ENCODE measurements at regions not wholly inside any gene's neighbourhood (a gene's known extent, or its start where the extent isn't known, plus 50 kb on each side); places are given as distances from the start of the nearest gene placed in this dataset.

DNA sequence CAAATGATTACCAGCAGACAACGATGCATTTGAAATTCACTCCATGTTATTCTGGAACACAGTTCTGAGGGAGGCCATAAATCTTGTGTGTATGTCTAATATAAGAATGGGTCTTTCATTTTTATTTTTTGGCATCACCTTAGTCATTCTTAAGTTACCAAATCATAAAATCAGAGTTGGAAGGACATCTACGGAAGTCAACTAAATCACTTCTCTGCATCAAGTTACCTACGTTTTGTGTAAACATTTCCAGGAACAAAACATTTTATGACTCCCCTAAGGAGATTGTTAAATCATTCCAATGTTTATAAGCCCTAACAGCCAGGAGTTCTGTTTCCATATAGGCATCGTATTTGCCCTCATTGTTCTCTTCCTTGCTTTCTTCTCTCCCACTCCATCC lies 378.2 kb downstream of the FAM170A start:
- DNase-seq (ENCODE audit: low read depth) = no peak

DNA sequence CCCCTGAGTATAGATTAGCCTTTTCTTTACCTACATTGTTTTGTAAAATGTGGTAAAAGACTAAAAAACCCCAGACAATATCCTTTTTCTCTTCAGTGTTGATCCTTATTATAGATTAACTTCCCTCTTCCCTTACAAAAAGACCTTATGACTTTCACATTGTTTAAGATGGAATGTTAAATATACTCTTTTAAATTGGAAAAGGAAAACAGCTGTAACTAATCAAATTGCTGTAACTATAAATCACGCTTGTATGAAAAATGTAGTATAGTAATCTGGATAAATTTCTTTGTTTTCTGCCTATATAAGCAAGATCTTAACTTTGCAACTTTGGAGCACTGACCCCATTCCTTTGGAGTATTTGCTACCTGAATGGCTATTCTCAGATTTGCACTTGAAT lies 383.1 kb downstream of the FAM170A start:
- no peak for DNase-seq (ENCODE audit: low read depth)

DNA sequence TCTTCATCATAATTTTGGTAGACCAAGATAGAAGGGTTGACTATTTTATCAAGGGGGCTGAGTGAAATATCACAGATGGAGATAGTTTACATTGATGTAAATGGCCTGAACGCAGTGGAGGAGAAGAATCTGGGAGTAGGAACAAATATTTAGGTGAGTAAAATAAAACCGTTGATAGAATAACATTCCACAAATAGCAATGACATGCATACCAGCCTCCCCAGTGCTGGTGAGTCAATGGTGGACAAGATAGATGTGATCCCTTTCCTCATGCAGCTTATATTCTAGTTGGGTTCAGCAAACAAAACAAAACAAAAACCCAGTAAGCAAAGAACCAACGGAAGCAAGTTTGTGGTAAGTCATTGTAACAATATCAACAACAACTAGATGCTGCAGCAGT lies 385.2 kb downstream of the FAM170A start:
- no peak for DNase-seq (ENCODE audit: low read depth)

DNA sequence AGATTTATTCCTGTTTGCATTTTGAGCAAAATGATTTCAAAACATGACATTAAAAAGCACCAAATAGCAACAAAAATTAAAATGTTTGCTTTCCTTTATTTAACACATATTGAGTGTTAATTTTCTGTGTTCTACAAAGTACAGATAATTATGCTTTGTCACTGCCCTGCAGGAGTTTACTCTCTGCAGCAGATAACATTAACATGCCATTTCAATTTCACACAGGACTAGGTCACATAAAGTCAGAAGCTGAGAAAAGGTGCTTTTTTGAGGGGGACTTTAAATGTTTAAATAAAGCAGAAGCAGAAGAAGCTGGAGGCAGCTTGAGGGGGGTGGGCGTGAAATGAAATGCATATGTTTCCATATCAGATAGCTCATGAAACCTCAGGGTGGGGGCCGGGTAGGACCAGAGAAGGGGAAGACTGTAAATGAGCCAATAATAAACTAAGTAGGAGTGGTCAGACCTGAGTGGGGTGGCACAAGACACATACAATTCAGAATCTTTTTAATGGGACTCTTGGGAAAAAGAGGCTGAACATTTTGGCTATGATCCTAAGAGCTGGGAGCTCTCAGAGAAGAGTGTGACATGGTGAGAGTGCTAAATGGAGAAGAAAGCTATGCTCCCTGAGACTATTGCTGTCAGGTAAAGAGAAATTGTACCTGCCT lies 387.5 kb downstream of the FAM170A start:
- DNase-seq (ENCODE audit: low read depth) = no peak

DNA sequence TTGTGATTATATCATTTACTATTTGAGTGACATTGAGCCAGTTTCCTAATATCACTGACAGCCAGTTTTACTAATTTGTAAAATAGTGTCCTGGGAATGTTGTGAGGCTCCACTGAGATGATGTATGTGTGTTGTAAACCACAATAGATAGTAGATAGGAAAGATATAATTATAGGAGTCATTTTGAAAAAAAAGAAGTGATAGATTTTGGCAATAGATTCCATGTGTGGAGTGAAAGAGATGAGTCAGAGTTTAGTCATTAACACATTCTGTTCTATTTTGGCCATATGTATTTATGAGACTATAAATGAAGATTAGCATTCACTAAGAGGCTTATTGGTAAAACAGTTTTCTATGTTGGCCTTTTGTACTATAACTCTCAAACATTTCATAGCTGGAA lies 388.2 kb downstream of the FAM170A start:
- no peak for DNase-seq (ENCODE audit: low read depth)

DNA sequence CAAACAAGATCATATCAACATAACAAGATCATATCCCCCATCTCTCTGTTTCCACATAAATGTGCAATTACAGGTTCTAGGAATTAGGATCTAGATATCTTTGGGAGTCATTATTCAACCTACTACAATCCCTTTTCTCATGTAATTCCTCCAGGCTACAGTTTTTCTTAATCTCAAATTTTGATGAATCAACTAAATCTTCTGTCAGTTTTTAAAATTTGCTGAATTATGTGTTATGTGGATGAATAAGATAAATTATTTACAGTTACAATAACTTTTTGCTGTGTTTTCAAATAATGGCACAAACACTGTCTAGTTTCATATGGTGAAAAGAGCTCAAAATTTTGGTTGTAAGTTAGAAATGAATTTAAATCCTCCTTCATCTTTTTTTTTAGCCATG lies 405.8 kb downstream of the FAM170A start:
- no peak for DNase-seq (ENCODE audit: low read depth)

DNA sequence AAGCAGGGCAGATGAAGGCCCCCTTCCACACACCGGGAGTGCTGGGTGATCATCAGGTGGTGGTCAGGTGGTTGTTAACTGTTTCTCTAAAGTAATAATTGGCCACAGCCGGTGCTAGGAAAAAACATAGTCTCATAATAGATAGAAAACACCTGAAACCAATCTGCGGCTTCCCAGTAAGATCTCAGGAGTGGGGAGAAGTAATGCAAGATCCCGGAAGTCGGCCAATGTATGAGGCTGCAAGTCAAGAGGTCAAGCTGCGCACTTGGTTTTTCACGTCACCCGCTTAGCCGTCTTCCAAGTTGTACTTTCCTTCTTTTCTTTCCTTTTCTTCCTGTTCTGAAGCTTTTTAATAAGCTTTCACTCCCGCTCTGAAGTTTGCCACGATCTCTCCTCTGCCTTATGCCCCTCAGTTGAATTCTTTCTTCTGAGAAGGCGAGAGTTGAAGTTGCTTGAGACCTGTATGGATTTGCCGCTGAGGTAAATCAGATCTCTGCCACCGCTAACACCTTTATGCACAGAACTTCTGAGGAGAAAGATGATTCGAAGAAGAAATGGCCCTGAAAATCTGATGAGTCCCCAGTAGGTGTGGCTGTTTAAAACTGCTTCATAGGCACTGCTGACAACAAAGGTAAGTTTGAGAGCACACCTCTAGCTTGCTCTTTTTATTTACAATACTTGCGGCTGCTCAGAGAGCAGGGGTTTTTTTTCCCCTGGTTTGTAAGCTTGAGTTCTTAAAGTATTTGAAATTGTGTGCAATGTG lies 406.6 kb downstream of the FAM170A start:
- no peak for DNase-seq (ENCODE audit: low read depth)

DNA sequence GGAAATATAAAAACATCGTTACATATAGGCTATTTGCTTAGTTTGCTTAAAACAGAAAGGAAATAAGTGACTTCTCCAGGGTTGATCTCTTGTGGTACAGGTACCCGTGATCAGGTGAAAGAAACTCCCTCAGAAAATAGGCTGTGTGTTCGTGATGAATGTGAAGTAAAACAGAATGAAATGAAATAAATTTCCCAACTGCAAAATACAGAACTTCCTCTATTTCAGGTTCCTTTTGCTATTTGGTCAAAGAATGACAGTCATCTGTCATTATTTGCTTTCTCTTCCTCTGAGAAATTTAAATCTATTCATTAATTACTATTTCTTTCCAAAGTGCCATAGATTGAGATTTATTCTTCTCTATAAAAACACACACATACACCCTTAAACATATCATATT lies 408.1 kb downstream of the FAM170A start:
- no peak for DNase-seq (ENCODE audit: low read depth)

DNA sequence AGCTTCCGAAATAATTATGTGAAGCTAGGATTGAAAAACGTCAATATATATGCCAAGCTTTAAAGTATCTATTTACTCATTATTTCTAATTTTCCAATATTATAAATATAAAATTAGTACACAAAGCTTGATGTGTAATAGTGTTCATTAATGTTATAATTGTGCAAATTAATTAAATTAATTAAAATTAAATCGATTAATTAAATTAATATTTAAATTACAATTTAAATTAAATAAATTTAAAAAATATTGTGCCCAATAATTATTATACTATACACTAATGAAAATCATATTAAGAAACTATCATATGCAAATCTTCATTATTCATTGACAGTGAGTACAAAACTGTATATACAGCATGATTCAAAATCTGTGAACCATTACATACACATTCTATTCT lies 409.8 kb downstream of the FAM170A start:
- DNase-seq (ENCODE audit: low read depth) = no peak

DNA sequence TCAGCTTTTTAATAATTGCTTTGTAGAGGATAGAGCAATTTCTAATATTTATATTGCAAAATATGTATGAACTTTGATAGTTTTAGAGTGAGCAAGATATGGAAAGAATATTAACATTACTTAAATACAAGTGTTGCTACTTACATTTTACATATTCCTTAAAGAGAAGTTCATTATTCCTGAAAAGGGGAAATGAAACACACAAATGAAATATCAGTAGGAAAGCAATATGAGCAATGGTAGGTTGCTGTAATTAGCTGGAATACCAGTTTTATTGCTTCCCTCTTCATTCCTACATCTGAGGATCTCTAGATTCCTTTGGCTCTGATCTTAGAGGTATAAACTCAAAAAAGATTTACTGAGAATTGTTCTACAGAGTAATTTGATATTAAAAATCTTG lies 414.1 kb downstream of the FAM170A start:
- DNase-seq (ENCODE audit: low read depth) = no peak

DNA sequence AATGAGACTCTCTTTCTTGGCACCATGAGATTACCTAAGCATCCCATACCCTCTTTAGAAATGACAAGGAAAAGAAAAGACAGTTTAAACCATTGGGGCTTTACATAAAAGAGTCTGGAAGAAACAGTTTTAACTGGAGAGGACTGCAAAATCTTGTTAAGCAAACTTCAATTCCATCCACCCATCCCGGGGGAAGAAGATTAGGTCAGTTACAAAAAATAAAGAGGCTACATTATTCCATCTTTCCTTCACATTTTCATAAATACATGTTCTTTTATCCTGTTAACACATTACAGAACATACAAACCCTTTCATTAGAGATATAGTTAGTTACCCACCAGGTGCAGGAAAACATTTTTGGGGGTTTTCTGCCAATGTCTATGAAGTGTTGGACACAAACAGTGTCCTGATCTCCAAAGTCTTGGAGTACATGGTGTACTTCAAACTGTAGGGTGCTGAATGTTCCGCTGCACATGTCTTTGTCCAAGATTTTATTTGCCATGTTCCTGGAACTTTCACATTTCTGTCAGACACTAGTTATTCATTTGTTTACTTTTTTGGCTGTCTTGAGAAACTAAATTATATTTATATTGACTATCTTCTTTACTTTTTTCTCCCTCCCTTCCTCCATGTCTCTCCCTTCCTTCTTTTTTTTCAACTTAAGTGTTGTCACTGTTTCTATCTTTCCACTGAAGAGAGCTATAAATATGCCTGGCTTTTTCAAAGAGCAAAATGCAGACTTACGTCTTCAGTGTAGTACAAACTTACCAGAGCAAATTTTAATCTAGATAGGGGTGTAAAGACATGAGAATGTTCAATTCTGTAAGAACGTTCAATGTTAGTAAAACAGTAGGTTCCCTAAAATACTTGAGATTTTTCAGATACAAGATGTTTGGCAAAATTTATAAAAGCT lies 410.9 kb upstream of the PRR16 start:
- DNase-seq (ENCODE audit: low read depth) = no peak

DNA sequence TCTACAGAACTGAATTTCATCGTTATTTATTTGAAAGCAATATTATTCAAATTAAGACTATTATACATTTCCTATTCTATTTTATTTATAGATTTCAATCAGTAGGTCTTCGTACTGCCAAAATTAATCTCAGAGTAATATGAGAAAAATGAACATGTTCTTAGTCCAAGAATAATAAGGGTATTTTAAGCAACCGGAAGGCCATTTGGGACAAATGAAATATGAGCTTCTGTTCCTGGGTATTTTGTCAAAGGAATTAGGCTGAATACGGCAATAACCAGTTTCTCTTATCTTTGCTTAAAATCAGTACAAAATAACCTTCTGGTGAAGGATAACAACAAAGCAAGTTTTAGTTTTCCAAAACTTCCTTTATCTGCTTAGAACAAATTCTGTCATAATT lies 410.3 kb upstream of the PRR16 start:
- DNase-seq (ENCODE audit: low read depth) = no peak

DNA sequence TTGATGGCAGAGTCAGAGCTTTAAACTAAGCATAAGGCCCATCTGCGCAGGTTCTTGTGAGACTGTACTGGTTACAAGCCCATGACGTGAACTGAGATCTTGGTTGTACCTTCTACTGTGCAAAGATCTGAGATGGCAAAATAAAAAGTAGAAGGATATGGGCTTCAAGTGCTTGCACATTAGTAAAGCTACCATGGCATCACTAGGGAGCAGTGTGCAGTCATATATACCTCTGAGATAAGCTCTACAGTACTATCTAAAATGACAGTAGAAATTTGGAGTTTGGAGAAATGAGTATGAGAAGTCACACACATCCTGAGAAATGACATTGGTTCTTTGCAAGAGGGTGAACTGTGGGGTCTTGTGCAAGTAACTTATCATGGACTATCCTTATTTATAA lies 408.2 kb upstream of the PRR16 start:
- peak; percentile 14 for DNase-seq (ENCODE audit: low read depth)

DNA sequence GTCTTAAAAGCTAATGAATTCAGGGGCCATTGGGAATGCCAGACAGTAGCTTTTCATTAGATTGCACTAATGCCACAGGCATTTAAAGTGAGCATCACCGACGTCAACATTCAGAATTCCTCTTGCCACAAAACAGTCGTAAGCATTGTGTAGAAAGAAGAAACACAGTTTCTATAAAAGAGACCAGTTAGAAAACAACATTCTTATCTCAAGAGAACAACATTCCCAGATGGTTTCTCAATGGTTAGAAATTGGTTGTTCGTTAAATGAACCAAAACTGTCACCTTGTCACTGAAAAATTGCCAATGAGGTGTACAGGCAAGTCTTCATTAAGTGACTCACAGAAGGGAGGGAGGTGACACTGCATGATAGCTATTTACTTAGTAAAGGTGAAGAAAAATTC lies 401.6 kb upstream of the PRR16 start:
- peak; percentile 11 for DNase-seq (ENCODE audit: low read depth)

DNA sequence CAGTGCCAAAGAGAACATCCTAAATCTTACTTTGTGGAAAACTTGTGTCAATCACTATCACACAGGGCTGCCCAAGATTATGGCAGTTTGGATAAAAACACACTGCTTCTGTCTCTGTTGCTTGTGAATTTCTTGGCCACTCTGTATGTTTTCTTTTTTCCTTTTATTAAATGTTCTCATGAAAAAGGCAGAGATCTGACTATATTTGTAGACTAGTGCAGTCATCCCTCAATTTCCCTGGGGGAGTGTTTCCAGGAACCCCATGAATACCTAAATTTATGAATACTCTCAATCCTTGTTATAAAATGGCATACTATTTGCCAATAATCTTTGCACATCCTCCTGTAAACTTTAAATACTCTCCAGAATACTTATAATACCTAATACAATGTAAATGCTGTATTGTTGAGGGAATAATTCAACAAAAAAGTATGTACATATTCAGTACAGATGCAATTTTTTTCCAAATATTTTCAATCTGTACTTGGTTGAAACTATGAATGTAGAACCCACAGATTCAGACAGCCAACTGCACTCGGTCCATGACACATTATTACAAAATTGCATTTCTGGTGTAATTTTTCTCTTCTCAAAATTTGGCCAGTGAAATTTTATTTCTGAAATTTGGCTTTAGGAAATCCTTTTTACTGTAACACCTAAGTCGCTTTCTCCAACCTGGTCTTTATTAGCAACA lies 391.9 kb upstream of the PRR16 start:
- DNase-seq (ENCODE audit: low read depth) = no peak

DNA sequence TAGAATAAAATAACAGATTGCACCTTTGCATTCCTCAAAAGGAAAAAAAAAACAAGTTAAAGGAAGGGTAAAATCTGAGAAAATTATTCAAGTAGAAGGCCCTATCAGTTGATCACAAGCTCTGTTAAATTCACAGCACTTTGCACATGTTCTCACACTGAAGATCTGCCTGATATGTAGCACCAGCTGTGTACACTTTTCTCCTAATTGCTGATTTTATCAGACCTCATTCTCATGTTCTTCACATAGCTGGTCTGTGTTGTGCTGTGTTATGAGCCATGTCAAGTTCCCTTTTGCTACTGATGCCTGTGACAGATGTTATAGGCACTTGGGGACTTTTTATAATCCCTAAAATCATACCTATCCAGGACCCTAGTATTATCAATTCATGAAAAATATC lies 390.4 kb upstream of the PRR16 start:
- no peak for DNase-seq (ENCODE audit: low read depth)

DNA sequence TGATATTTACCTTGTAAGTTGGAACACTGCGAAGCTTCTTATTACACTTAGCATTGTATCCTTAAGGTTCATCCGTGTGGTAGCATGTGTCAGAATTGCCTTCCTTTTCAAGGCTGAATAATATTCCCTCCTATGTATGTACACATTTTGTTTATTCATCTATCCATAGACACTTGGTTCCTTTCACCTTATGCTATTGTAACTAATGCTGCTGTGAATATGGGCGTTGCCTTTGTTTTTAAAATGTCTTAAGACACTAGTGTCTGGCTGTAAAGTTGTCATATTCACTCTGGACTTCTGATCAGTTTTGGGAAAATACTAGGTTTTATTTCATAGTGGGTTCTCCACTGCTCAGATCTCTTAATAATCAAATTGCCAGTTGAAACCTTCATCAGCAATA lies 383.3 kb upstream of the PRR16 start:
- no peak for DNase-seq (ENCODE audit: low read depth)

DNA sequence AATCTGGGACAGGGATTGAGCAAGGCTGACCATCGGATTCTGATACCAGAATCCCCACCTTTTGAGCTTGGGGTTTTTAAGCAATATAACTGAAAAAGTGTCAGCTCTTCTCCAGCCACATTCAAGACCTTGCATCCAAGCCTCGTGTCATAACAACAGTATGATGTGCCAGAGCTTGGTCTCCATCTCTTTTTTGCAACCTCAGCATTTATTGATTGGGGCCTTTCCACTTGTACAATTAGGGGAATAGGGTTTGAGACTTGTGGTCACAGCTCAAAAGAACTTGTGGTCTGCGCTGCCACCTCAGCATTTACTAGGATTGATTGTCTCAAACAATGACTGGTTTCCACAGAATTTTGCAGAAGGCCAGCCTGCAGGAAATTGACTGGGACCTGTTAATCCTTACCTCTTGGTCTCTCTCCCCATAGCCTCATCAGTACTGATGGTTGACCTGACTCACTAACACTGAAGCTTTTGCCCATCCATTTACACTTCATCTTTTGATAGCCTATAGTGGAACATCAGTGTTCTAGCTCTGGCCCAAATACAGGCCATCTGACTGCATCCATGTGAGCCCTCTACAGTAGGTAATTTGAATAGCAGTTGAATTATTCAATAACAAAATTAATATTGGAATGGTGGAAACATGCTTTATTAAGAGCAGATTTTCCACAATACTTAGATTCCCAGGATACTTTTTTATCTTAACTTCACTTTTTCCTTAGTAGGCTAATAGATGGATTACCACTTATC lies 381.6 kb upstream of the PRR16 start:
- no peak for DNase-seq (ENCODE audit: low read depth)

DNA sequence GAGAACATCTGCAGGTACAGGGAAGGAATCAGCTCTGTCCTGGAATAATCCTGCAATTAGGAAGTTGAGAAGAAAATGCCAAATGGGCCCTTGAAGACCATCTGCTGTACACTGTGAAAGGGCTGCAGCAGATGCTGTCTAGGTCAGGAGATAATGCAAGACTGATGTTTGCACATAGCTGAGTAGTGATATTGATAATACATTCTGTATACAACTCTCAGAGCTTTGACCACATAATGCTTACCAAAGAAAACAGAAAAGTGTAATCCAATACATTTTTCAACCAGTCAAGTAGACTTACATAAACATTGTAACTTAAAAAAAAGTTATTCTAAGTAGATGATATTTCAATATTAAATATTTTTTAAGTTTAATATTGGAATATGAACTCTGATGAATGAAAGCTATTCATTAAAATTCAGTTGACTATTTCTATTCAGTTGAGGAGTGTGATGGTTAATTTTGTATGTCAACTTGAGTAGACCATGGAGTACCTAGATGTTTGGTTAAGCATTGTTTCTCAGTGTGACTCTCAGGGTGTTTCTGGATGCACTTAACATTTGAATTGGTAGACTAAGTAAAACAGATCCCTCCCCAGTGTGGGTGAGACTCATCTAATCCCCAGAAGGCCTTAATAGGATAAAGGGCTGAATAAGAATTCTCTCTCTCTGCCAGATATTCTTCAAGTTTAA lies 380.1 kb upstream of the PRR16 start:
- DNase-seq (ENCODE audit: low read depth) = no peak

DNA sequence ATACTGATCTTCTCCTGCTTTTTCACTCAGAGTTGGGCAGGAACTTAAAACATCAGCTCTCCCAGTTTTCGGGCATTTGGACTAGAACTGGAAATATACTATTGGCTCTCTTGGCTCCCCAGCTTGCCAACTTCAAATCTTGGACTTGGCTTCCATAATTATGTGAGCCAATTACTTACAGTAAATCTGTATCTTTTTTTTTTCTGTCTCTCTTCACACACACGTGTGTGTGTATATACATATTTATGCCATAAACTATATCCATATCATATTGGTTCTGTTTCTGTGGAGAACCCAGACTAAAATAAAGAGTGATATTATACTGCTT lies 379.6 kb upstream of the PRR16 start:
- no peak for DNase-seq (ENCODE audit: low read depth)

DNA sequence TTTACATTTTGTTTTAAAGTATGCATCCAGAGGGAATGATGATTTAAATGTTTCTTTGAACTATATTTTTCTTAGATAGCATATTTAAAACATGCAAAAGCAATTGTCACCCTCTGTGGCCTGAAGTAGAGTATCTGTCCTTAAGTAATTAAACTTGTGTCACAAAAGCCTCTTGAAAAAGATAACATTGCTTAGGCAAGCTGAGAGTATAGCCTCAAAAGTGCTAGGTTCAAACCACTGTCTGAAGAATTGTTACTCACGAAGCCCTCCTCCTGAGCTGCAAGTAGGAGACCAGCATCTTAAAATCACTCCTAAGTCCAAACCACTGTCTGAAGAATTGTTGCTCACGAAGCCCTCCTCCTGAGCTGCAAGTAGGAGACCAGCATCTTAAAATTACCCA lies 378.0 kb upstream of the PRR16 start:
- no peak for DNase-seq (ENCODE audit: low read depth)

All from Daoy (cell line).